Lung (tissue), 11 donors: ENCODE measurements at regions not wholly inside any gene's neighbourhood (a gene's known extent, or its start where the extent isn't known, plus 50 kb on each side); places are given as distances from the start of the nearest gene placed in this dataset.

Experiments used
- ATAC-seq: fragments of 200-7000 bp; cut with Tn5 transposase; one replicate; pipeline ENCODE4 v1.9.1; 2020; ENCODE audit warnings: moderate number of reproducible peaks; ENCODE audit not compliant: insufficient read depth, low FRiP score
- DNase-seq, 3 donors: peaks; one replicate each; pipeline ENCODE4 v3.0.0-alpha.2; 2013 to 2017
- H3K27ac ChIP-seq, 2 donors: one replicate each; pipeline ENCODE4 v1.5.1; 2013; ENCODE audit warnings: mild to moderate bottlenecking in 2 of 2, moderate library complexity in 2 of 2, control low read depth in 1 of 2, inconsistent platforms in 1 of 2, low read depth in 1 of 2, low read length in 1 of 2
- H3K27me3 ChIP-seq, 3 donors: one replicate each; pipeline ENCODE4 v1.5.1; 2013; ENCODE audit warnings: low read length in 2 of 3; ENCODE audit not compliant: control insufficient read depth in 3 of 3, insufficient read depth in 3 of 3
- H3K36me3 ChIP-seq, 4 donors: one replicate each; pipeline ENCODE4 v1.5.1; 2013; ENCODE audit warnings: low read length in 4 of 4, mild to moderate bottlenecking in 1 of 4, moderate library complexity in 1 of 4; ENCODE audit not compliant: control insufficient read depth in 4 of 4, insufficient read depth in 4 of 4
- H3K4me1 ChIP-seq, 5 donors: one replicate each; pipeline ENCODE4 v1.5.1; 2013; ENCODE audit warnings: low read length in 5 of 5, mild to moderate bottlenecking in 2 of 5, moderate library complexity in 1 of 5; ENCODE audit not compliant: control insufficient read depth in 5 of 5, insufficient read depth in 5 of 5
- H3K4me3 ChIP-seq: one replicate; pipeline ENCODE4 v1.5.1; 2013; ENCODE audit warnings: mild to moderate bottlenecking, control low read depth, moderate library complexity
- H3K9ac ChIP-seq, 2 donors: one replicate each; pipeline ENCODE4 v1.5.1; 2013; ENCODE audit warnings: low read length in 2 of 2, control low read depth in 1 of 2; ENCODE audit not compliant: insufficient read depth in 1 of 2
- H3K9me3 ChIP-seq, 4 donors: one replicate each; pipeline ENCODE4 v1.5.1; 2013; ENCODE audit warnings: low read length in 3 of 4, mild to moderate bottlenecking in 1 of 4, moderate library complexity in 1 of 4; ENCODE audit not compliant: control insufficient read depth in 4 of 4, insufficient read depth in 3 of 4
- WGBS, 2 donors: extraction: QIAGEN DNeasy Blood & Tissue Kit; methylation state at CpG; one replicate each; pipeline ENCODE4 v1.1.7; 2013; 5-methylcytosine and 5-hydroxymethylcytosine counted together
- TF ChIP-seq, protein P1 (sequence below): IDR thresholded peaks from 2 replicates; pipeline ENCODE4 v1.5.1; 2012; ENCODE audit warnings: mild to moderate bottlenecking; ENCODE audit errors: control extremely low read depth, extremely low read depth
- donor health status: control.
- donor health status: control.
- donor health status: Bipolar disorder and iron deficiency.
- donor health status: healthy.
- donor health status: DM: yes; HTN: yes; CAD: no.

GRCh38 chr22:25437414-25438160 is 126.9 kb upstream of the GRK3 start:
- DNase-seq = no peak
- H3K4me3 ChIP-seq = no peak overlapping the region
- no peak overlapping the region for H3K27ac ChIP-seq
- ATAC-seq = no peak
- 61 to 73% methylated on average over 8 of the region's 8 CpGs for WGBS, 2 donors
- TF ChIP-seq, protein P1, sequence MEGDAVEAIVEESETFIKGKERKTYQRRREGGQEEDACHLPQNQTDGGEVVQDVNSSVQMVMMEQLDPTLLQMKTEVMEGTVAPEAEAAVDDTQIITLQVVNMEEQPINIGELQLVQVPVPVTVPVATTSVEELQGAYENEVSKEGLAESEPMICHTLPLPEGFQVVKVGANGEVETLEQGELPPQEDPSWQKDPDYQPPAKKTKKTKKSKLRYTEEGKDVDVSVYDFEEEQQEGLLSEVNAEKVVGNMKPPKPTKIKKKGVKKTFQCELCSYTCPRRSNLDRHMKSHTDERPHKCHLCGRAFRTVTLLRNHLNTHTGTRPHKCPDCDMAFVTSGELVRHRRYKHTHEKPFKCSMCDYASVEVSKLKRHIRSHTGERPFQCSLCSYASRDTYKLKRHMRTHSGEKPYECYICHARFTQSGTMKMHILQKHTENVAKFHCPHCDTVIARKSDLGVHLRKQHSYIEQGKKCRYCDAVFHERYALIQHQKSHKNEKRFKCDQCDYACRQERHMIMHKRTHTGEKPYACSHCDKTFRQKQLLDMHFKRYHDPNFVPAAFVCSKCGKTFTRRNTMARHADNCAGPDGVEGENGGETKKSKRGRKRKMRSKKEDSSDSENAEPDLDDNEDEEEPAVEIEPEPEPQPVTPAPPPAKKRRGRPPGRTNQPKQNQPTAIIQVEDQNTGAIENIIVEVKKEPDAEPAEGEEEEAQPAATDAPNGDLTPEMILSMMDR = no peak
- no peak overlapping the region for H3K9ac ChIP-seq
- no peaks in the 10 kb centered on the region for H3K27me3 ChIP-seq
- peaks cover 0 to 1% (median 0%) of the 10 kb centered on the region in 5 donors for H3K4me1 ChIP-seq
- H3K36me3 ChIP-seq = no peaks in the 10 kb centered on the region
- no peaks in the 10 kb centered on the region for H3K9me3 ChIP-seq

- no peak overlapping the region for H3K27ac ChIP-seq
- ATAC-seq (no peak), DNase-seq (peak in 2 of 3 donors; percentile 19 to 43)
- no peaks in the 10 kb centered on the region for H3K9me3 ChIP-seq
- H3K36me3 ChIP-seq = no peaks in the 10 kb centered on the region
- WGBS, 2 donors = 51 to 68% methylated on average over 4 of the region's 4 CpGs
- no peak overlapping the region for H3K4me3 ChIP-seq
- H3K27me3 ChIP-seq = no peaks in the 10 kb centered on the region
- H3K4me1 ChIP-seq = peaks cover 0 to 13% (median 0%) of the 10 kb centered on the region in 5 donors
- no peak overlapping the region for H3K9ac ChIP-seq
- TF ChIP-seq, protein P1 = no peak
Measured at GRCh38 chr22:25447067-25447685, 117.3 kb upstream of the GRK3 start.

DNA sequence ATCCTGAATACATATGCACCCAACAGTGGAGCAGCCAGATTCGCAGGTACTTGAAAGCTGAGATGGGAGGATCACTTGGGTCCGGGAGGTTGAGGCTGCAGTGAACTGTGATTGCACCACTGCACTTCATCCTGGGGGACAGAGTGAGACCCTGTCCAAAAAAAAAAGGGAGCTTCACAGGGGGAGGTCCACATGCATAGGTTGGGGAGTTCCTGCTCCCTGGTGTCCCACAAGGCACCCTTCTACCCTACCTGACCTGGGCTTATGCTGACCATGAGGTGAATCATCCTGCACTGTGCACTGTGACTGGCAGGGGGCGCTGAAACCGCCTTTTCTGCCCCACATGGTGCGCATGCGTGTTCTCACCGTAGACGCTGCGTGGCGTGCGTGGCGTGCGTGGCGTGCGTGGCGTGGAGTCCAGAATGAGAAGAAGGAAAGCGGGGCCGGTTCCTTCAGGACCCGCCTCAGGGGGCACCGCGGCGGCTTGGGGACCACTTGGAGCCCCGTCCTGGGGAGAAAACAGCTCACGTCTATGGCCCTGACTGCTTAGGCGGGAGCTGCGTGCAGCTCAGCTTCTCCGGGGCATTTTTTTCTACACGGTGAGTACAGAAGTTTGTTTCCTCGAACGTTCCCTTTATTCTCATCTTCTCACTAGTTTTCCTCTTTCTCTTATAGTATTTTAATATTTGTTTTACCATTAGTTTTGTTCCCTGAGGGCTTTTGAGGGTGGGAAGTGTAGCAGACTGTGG is 116.6 kb upstream of the GRK3 start:
- H3K36me3 ChIP-seq = no peaks in the 10 kb centered on the region

More for the DNA sequence above, 116.6 kb upstream of the GRK3 start:
- DNase-seq (peak; percentile 88 to 89 (median 89)), ATAC-seq (peak; percentile 99)
- Histone ChIP-seq H3K4me1 (peaks cover 0 to 13% (median 0%) of the 10 kb centered on the region in 5 donors), H3K9me3 (no peaks in the 10 kb centered on the region), H3K9ac (peak overlapping the region; percentile 55 to 83), H3K27ac (peak overlapping the region; percentile 55 to 84), H3K27me3 (no peaks in the 10 kb centered on the region), H3K4me3 (peak overlapping the region; percentile 85)
- TF ChIP-seq, protein P1 = peak; percentile 79
- 5 to 6% methylated on average over 30 of the region's 30 CpGs for WGBS, 2 donors
